Trophoblast cell (in vitro differentiated cells and primary cell): ENCODE measurements at regions not wholly inside any gene's neighbourhood (a gene's known extent, or its start where the extent isn't known, plus 50 kb on each side); places are given as distances from the start of the nearest gene placed in this dataset.

ENCODE experiments used
- DNase-seq, 2 donors: peaks; one replicate each; pipeline ENCODE4 v3.0.0-alpha.2; 2016
- H2AFZ ChIP-seq: 2 replicates; pipeline ENCODE4 v1.6.1; 2013; ENCODE audit warnings: low read length, moderate library complexity, mild to moderate bottlenecking; ENCODE audit not compliant: insufficient read depth, poor library complexity
- H2AK5ac ChIP-seq: 2 replicates; pipeline ENCODE4 v1.6.1; 2013; ENCODE audit warnings: mild to moderate bottlenecking, low read length
- H2BK120ac ChIP-seq: 2 replicates; pipeline ENCODE4 v1.6.1; 2013; ENCODE audit warnings: low read length, mild to moderate bottlenecking, moderate library complexity; ENCODE audit not compliant: insufficient read depth, poor library complexity
- H2BK12ac ChIP-seq: 2 replicates; pipeline ENCODE4 v1.6.1; 2013; ENCODE audit warnings: mild to moderate bottlenecking, low read length, moderate library complexity
- H2BK5ac ChIP-seq: 2 replicates; pipeline ENCODE4 v1.6.1; 2013; ENCODE audit warnings: low read length, low read depth, moderate library complexity, mild to moderate bottlenecking; ENCODE audit not compliant: poor library complexity
- H3K14ac ChIP-seq: 2 replicates; pipeline ENCODE4 v1.6.1; 2013; ENCODE audit warnings: mild to moderate bottlenecking, low read length
- H3K18ac ChIP-seq: 2 replicates; pipeline ENCODE4 v1.6.1; 2013; ENCODE audit warnings: mild to moderate bottlenecking, low read length
- H3K23ac ChIP-seq: 2 replicates; pipeline ENCODE4 v1.6.1; 2013; ENCODE audit warnings: low read length
- H3K27ac ChIP-seq: 2 replicates; pipeline ENCODE4 v1.5.1; 2013; ENCODE audit warnings: low read depth, mild to moderate bottlenecking, inconsistent platforms, low read length, moderate library complexity
- H3K27me3 ChIP-seq: 2 replicates; pipeline ENCODE4 v1.6.1; 2013; ENCODE audit warnings: inconsistent platforms, mild to moderate bottlenecking, low read length, moderate library complexity; ENCODE audit not compliant: insufficient read depth
- H3K36me3 ChIP-seq, 2 experiments: 1 replicate in 1 of 2; 2 replicates in 1 of 2; pipeline ENCODE4 v1.6.1; 2013; ENCODE audit warnings: low read length in 2 of 2, mild to moderate bottlenecking in 2 of 2, moderate library complexity in 1 of 2; ENCODE audit not compliant: insufficient read depth in 2 of 2, control insufficient read depth in 1 of 2
- H3K4ac ChIP-seq: 2 replicates; pipeline ENCODE4 v1.6.1; 2013; ENCODE audit warnings: low read depth, mild to moderate bottlenecking, low read length, moderate library complexity
- H3K4me1 ChIP-seq, 2 experiments: 1 replicate in 1 of 2; 2 replicates in 1 of 2; pipeline ENCODE4 v1.6.1; 2013; ENCODE audit warnings: low read length in 2 of 2, mild to moderate bottlenecking in 2 of 2, moderate library complexity in 1 of 2; ENCODE audit not compliant: insufficient read depth in 2 of 2, control insufficient read depth in 1 of 2
- H3K4me2 ChIP-seq: 2 replicates; pipeline ENCODE4 v1.6.1; 2013; ENCODE audit warnings: inconsistent platforms, mild to moderate bottlenecking, low read length, moderate library complexity
- H3K4me3 ChIP-seq: 2 replicates; pipeline ENCODE4 v1.5.1; 2013; ENCODE audit warnings: mild to moderate bottlenecking, low read depth, low read length, inconsistent platforms
- H3K79me1 ChIP-seq: one replicate; pipeline ENCODE4 v1.6.1; 2013; ENCODE audit warnings: low read length
- H3K79me2 ChIP-seq: 2 replicates; pipeline ENCODE4 v1.6.1; 2013; ENCODE audit warnings: low read length, mild to moderate bottlenecking; ENCODE audit not compliant: control insufficient read depth, insufficient read depth, poor library complexity
- H3K9ac ChIP-seq: 2 replicates; pipeline ENCODE4 v1.6.1; 2013; ENCODE audit warnings: mild to moderate bottlenecking, low read length
- H3K9me3 ChIP-seq: 2 replicates; pipeline ENCODE4 v1.6.1; 2013; ENCODE audit warnings: low read depth, mild to moderate bottlenecking, control low read depth, inconsistent platforms, low read length; ENCODE audit not compliant: insufficient read depth
- H4K12ac ChIP-seq: 2 replicates; pipeline ENCODE4 v1.6.1; 2013; ENCODE audit warnings: low read depth, mild to moderate bottlenecking, low read length, moderate library complexity
- H4K8ac ChIP-seq: 2 replicates; pipeline ENCODE4 v1.6.1; 2013; ENCODE audit warnings: low read depth, mild to moderate bottlenecking, low read length, moderate library complexity
- H4K91ac ChIP-seq: one replicate; pipeline ENCODE4 v1.6.1; 2013; ENCODE audit warnings: low read depth, mild to moderate bottlenecking, low read length, moderate library complexity
- WGBS: extraction: QIAGEN DNeasy Blood & Tissue Kit; methylation state at CpG from one replicate; pipeline ENCODE4 v1.1.7; 2013; ENCODE audit warnings: missing lambda C conversion rate; ENCODE audit not compliant: insufficient read length, insufficient coverage; ENCODE audit errors: extremely low coverage; 5-methylcytosine and 5-hydroxymethylcytosine counted together

DNA sequence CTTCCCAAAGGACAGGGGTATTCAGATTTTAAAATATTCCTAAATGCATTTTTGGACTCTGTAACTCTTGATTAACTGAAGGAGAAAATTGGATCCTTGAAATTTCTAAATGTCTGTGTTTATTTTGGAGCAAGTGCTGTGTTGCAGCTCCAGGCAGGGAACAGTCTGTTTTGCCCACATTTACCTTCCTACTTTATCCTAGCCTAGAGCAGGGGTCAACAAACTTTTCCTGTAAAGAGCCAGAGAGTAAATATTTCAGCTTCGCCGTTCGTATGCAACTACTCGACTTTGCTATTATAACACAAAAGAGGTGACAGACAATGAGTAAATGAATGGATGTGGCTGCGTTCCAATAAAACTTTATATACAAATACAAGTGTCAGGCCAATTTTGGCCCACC, 402.2 kb downstream of the GPATCH2 start:
- no CpG with 5 or more reads among the region's 5 CpGs for WGBS

DNA sequence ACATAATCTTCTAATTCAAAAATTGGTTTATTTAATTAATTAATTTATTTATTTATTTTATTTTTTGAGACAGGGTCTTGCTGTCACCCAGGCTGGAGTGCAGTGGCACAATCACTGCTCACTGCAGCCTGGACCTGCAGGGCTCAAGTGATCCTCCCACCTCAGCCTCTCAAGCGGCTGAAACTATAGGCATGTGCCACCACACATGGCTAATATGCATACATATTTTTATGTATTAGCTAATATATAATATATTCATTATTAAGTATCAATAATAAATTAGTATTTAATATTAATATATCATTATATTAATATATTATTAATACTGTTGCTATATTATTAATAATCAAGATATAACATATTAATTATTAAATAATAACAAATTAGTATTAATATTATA, 406.7 kb downstream of the GPATCH2 start:
- no peak overlapping the region for H3K4me3 ChIP-seq
- H3K27ac ChIP-seq = no peak overlapping the region
- no peak overlapping the region for H2AFZ ChIP-seq
- H3K14ac ChIP-seq = no peak overlapping the region
- no peak overlapping the region for H2AK5ac ChIP-seq
- no peaks in the 10 kb centered on the region for H3K79me2 ChIP-seq
- H4K91ac ChIP-seq = no peak overlapping the region
- no peak overlapping the region for H4K8ac ChIP-seq
- no peak overlapping the region for H2BK120ac ChIP-seq
- no peak overlapping the region for H2BK12ac ChIP-seq
- no peak overlapping the region for H3K9ac ChIP-seq
- no peak overlapping the region for H3K23ac ChIP-seq
- H3K4me1 ChIP-seq = no peaks in the 10 kb centered on the region
- no peaks in the 10 kb centered on the region for H3K79me1 ChIP-seq
- H3K27me3 ChIP-seq = no peaks in the 10 kb centered on the region
- H2BK5ac ChIP-seq = no peak overlapping the region
- H3K9me3 ChIP-seq = no peaks in the 10 kb centered on the region
- no peaks in the 10 kb centered on the region for H3K36me3 ChIP-seq
- H4K12ac ChIP-seq = no peak overlapping the region
- H3K4me2 ChIP-seq = no peak overlapping the region
- no peak overlapping the region for H3K18ac ChIP-seq
- no peak for DNase-seq
- H3K4ac ChIP-seq = no peak overlapping the region
- WGBS = no CpG with 5 or more reads among the region's 1 CpG

More for the DNA sequence above, 402.2 kb downstream of the GPATCH2 start:
- Histone ChIP-seq H4K12ac (no peak overlapping the region), H3K4me3 (no peak overlapping the region), H3K27ac (no peak overlapping the region), H3K4me2 (no peak overlapping the region), H2AFZ (no peak overlapping the region), H3K18ac (no peak overlapping the region), H3K36me3 (no peaks in the 10 kb centered on the region), H3K14ac (no peak overlapping the region), H3K79me2 (no peaks in the 10 kb centered on the region), H3K4me1 (no peaks in the 10 kb centered on the region), H3K23ac (no peak overlapping the region), H3K79me1 (no peaks in the 10 kb centered on the region), H2BK5ac (no peak overlapping the region), H2AK5ac (no peak overlapping the region), H3K9me3 (no peaks in the 10 kb centered on the region), H3K9ac (no peak overlapping the region), H3K4ac (no peak overlapping the region), H4K8ac (no peak overlapping the region), H2BK12ac (no peak overlapping the region), H2BK120ac (no peak overlapping the region), H4K91ac (no peak overlapping the region), H3K27me3 (no peaks in the 10 kb centered on the region)
- no peak for DNase-seq

DNA sequence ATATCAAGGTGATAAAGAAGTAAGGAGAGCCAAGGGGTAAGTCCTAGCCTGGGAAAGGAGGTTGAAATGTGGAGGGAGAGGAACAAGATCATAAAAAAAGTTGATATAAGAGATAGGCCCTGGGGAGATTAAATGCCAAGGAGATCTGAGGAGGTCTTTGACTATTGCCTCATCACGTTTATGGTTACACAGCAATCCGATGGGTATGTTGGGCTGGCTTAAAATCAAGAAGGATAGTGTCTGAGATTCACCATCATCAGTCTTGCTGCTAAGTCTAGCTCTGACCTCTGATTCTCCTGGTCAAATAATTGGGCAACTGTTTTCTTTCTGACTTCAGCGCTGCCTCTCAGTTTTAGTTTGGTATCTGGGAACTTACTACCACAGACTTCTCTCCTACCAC, 416.3 kb downstream of the GPATCH2 start:
- Histone ChIP-seq H3K18ac (no peak overlapping the region), H3K4me3 (no peak overlapping the region), H3K4me1 (no peaks in the 10 kb centered on the region), H2BK12ac (no peak overlapping the region), H3K27me3 (no peaks in the 10 kb centered on the region), H3K79me1 (no peaks in the 10 kb centered on the region), H3K23ac (no peak overlapping the region), H2BK120ac (no peak overlapping the region), H3K36me3 (no peaks in the 10 kb centered on the region), H2AK5ac (no peak overlapping the region), H3K4me2 (no peak overlapping the region), H3K14ac (no peak overlapping the region), H3K79me2 (no peaks in the 10 kb centered on the region), H3K27ac (no peak overlapping the region), H3K4ac (no peak overlapping the region), H4K8ac (no peak overlapping the region), H3K9me3 (no peaks in the 10 kb centered on the region), H4K12ac (no peak overlapping the region), H4K91ac (no peak overlapping the region), H2AFZ (no peak overlapping the region), H3K9ac (no peak overlapping the region), H2BK5ac (no peak overlapping the region)
- no peak for DNase-seq
- WGBS = no CpG with 5 or more reads among the region's 3 CpGs

DNA sequence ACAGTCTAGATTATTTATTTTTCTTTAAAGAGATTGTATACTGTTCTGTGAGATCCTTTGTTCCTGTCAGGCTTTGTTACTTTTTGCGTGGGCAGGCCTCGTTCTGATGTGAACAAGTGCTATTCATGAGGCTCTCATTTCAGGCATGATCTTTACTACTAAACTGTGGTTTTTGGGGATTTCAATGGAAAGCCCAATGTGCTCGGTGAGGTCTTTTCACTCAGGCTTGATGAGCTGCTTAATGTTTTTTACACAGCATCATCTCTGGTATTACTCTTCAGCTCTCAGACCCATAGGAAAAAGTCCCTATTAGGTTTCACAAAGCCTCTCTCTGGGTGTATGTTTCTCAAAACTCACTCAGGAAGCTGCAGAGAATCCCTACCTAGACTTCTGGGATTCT, 419.4 kb downstream of the GPATCH2 start:
- Histone ChIP-seq H3K23ac (no peak overlapping the region), H3K36me3 (no peaks in the 10 kb centered on the region), H3K79me2 (no peaks in the 10 kb centered on the region)

More for the DNA sequence above, 419.4 kb downstream of the GPATCH2 start:
- no peak overlapping the region for H4K8ac ChIP-seq
- no peaks in the 10 kb centered on the region for H3K4me1 ChIP-seq
- H4K12ac ChIP-seq = no peak overlapping the region
- no peak overlapping the region for H2AFZ ChIP-seq
- no peak overlapping the region for H2BK5ac ChIP-seq
- H3K4ac ChIP-seq = no peak overlapping the region
- no peaks in the 10 kb centered on the region for H3K27me3 ChIP-seq
- DNase-seq = no peak
- no peak overlapping the region for H3K27ac ChIP-seq
- H2BK120ac ChIP-seq = no peak overlapping the region
- H3K9me3 ChIP-seq = no peaks in the 10 kb centered on the region
- H3K4me2 ChIP-seq = no peak overlapping the region
- H3K9ac ChIP-seq = no peak overlapping the region
- no peak overlapping the region for H3K14ac ChIP-seq
- no peak overlapping the region for H2BK12ac ChIP-seq
- H3K18ac ChIP-seq = no peak overlapping the region
- no peak overlapping the region for H2AK5ac ChIP-seq
- H4K91ac ChIP-seq = no peak overlapping the region
- WGBS = no CpG with 5 or more reads among the region's 3 CpGs
- no peak overlapping the region for H3K4me3 ChIP-seq
- no peaks in the 10 kb centered on the region for H3K79me1 ChIP-seq
